Panc1 (cell line): ENCODE measurements at regions not wholly inside any gene's neighbourhood (a gene's known extent, or its start where the extent isn't known, plus 50 kb on each side); places are given as distances from the start of the nearest gene placed in this dataset.
A peak's percentile ranks its signal among the peaks of the same experiment; 100 is the strongest.

Experiments used
- ATAC-seq: fragments of 200-7000 bp; cut with Tn5 transposase; 2 replicates; pipeline ENCODE4 v1.9.1; 2020; ENCODE audit warnings: mild to moderate bottlenecking, moderate library complexity
- BruUV-seq: library from RNA; stranded (reverse); fragments of 400-500 nt; replicated peaks from 2 replicates; lab custom pipeline; 2021; lab: Mats Ljungman, UMichigan
- CTCF ChIA-PET: fragments of 300-600 bp; sonication (Branson Sonifier 250); formaldehyde crosslinking; loops from one replicate; lab custom pipeline; 2022; ENCODE audit warnings: antibody characterized with exemption; lab: Charles Lee
- POLR2A ChIA-PET: fragments of 300-600 bp; sonication (Branson Sonifier 250); formaldehyde crosslinking; loops from one replicate; lab custom pipeline; 2022; ENCODE audit warnings: antibody characterized with exemption; lab: Charles Lee
- DNase-seq: peaks from one replicate; pipeline ENCODE4 v3.0.0-alpha.2; 2010; ENCODE audit warnings: low read depth, low spot score
- H3K27ac ChIP-seq: 2 replicates; pipeline ENCODE4 v1.5.1; 2011; ENCODE audit warnings: mild to moderate bottlenecking, low read length, inconsistent platforms
- H3K27me3 ChIP-seq: fragments of 200-500 bp; sonication (Bioruptor generic); 2 replicates; pipeline ENCODE4 v1.6.0; 2014; ENCODE audit warnings: low read length, inconsistent platforms; ENCODE audit not compliant: control insufficient read depth, insufficient read depth
- H3K36me3 ChIP-seq: fragments of 200-500 bp; sonication (Bioruptor generic); 2 replicates; pipeline ENCODE4 v1.5.1; 2014; ENCODE audit warnings: inconsistent platforms, mild to moderate bottlenecking, low read length, moderate library complexity; ENCODE audit not compliant: control insufficient read depth, insufficient read depth
- H3K4me1 ChIP-seq: 2 replicates; pipeline ENCODE4 v1.5.1; 2011; ENCODE audit warnings: inconsistent platforms, mild to moderate bottlenecking, low read length, moderate library complexity; ENCODE audit not compliant: control insufficient read depth, insufficient read depth
- H3K4me3 ChIP-seq, 2 experiments: 2 replicates each; pipeline ENCODE4 v1.5.1; 2011 to 2012; ENCODE audit warnings: low read depth in 2 of 2, low read length in 2 of 2, mild to moderate bottlenecking in 2 of 2, inconsistent platforms in 1 of 2, moderate library complexity in 1 of 2
- H3K9me3 ChIP-seq: fragments of 200-500 bp; sonication (Bioruptor generic); 2 replicates; pipeline ENCODE4 v1.5.1; 2014; ENCODE audit warnings: low read depth, mild to moderate bottlenecking, inconsistent platforms, low read length, moderate library complexity; ENCODE audit not compliant: control insufficient read depth, insufficient read depth
- CTCF ChIP-seq: fragments of 450-650 bp; IDR thresholded peaks from 2 replicates; pipeline ENCODE4 v1.5.1; 2017; ENCODE audit warnings: mild to moderate bottlenecking
- POLR2AphosphoS5 ChIP-seq: IDR thresholded peaks from 2 replicates; pipeline ENCODE4 v1.6.1; 2012; ENCODE audit warnings: mild to moderate bottlenecking, low read depth, low read length, moderate library complexity
- SIN3A ChIP-seq: IDR thresholded peaks from 2 replicates; pipeline ENCODE4 v1.6.1; 2012; ENCODE audit warnings: low read depth, mild to moderate bottlenecking, low read length, moderate library complexity, borderline replicate concordance; ENCODE audit not compliant: insufficient read depth
- TCF7L2 ChIP-seq: IDR thresholded peaks from 2 replicates; pipeline ENCODE4 v1.6.1; 2011; ENCODE audit warnings: mild to moderate bottlenecking, low read depth, low read length, inconsistent platforms
- in situ Hi-C: cut with HindIII; loops from 2 replicates; pipeline ENCODE4 v1.10.0; 2016; ENCODE audit warnings: low sequenced_read_pairs, low pct_unique_long_range_greater_than_20kb
- intact Hi-C: fragments of 100-400 bp; cut with micrococcal nuclease; formaldehyde crosslinking; loops from one replicate; pipeline ENCODE4 v1.10.0; 2022; ENCODE audit not compliant: unreplicated experiment
- TF ChIP-seq, protein P1 (sequence below), 2 experiments: IDR thresholded peaks; 2 replicates each; pipeline ENCODE4 v1.6.1; 2011 to 2012; ENCODE audit warnings: low read depth in 2 of 2, control low read depth in 1 of 2, low read length in 1 of 2, mild to moderate bottlenecking in 1 of 2, moderate library complexity in 1 of 2; ENCODE audit not compliant: insufficient read depth in 1 of 2

- Histone ChIP-seq H3K9me3 (no peaks in the 10 kb centered on the region), H3K27ac (no peak overlapping the region), H3K27me3 (0 out of 2 replicates have a peak, but pooled peaks cover 2% of the 10 kb centered on the region), H3K4me3 (no peak overlapping the region), H3K4me1 (no peaks in the 10 kb centered on the region), H3K36me3 (no peaks in the 10 kb centered on the region)
- TF ChIP-seq SIN3A (no peak), CTCF (peak; percentile 12; the same call in 1 of the 2 replicates)
- ATAC-seq, result no peak
- intact Hi-C loops, result no loop called here
- BruUV-seq, result no TSS peak
- CTCF ChIA-PET, result no interaction called here
- no peak for DNase-seq
- in situ Hi-C loops, result no loop called here
- POLR2A ChIA-PET, result no interaction called here
Observed at GRCh38 chr7:24125765-24126164, 158.2 kb upstream of the NPY start.

GRCh38 chr7:24127930-24128329, 156.1 kb upstream of the NPY start:
- intact Hi-C loops (no loop called here), in situ Hi-C loops (no loop called here)
- no peak for TF ChIP-seq CTCF
- TF ChIP-seq SIN3A, result no peak
- TF ChIP-seq TCF7L2, result no peak
- H3K27ac ChIP-seq, result no peak overlapping the region
- BruUV-seq, result no TSS peak
- DNase-seq, result no peak
- no peak for ATAC-seq
- H3K36me3 ChIP-seq, result no peaks in the 10 kb centered on the region
- ChIA-PET CTCF (no interaction called here), POLR2A (no interaction called here)
- 0 out of 2 replicates have a peak, but pooled peaks cover 5% of the 10 kb centered on the region for H3K27me3 ChIP-seq
- no peaks in the 10 kb centered on the region for H3K9me3 ChIP-seq
- H3K4me1 ChIP-seq, result no peaks in the 10 kb centered on the region
- H3K4me3 ChIP-seq, result no peak overlapping the region

GRCh38 chr7:24129597-24129996, 154.4 kb upstream of the NPY start:
- Histone ChIP-seq H3K9me3 (no peaks in the 10 kb centered on the region), H3K36me3 (no peaks in the 10 kb centered on the region), H3K4me1 (no peaks in the 10 kb centered on the region), H3K27me3 (0 out of 2 replicates have a peak, but pooled peaks cover 6% of the 10 kb centered on the region), H3K4me3 (no peak overlapping the region), H3K27ac (no peak overlapping the region)
- ChIA-PET POLR2A (no interaction called here), CTCF (no interaction called here)
- BruUV-seq, result no TSS peak
- TF ChIP-seq TCF7L2 (no peak), SIN3A (no peak), CTCF (no peak), POLR2AphosphoS5 (no peak)
- TF ChIP-seq, protein P1, sequence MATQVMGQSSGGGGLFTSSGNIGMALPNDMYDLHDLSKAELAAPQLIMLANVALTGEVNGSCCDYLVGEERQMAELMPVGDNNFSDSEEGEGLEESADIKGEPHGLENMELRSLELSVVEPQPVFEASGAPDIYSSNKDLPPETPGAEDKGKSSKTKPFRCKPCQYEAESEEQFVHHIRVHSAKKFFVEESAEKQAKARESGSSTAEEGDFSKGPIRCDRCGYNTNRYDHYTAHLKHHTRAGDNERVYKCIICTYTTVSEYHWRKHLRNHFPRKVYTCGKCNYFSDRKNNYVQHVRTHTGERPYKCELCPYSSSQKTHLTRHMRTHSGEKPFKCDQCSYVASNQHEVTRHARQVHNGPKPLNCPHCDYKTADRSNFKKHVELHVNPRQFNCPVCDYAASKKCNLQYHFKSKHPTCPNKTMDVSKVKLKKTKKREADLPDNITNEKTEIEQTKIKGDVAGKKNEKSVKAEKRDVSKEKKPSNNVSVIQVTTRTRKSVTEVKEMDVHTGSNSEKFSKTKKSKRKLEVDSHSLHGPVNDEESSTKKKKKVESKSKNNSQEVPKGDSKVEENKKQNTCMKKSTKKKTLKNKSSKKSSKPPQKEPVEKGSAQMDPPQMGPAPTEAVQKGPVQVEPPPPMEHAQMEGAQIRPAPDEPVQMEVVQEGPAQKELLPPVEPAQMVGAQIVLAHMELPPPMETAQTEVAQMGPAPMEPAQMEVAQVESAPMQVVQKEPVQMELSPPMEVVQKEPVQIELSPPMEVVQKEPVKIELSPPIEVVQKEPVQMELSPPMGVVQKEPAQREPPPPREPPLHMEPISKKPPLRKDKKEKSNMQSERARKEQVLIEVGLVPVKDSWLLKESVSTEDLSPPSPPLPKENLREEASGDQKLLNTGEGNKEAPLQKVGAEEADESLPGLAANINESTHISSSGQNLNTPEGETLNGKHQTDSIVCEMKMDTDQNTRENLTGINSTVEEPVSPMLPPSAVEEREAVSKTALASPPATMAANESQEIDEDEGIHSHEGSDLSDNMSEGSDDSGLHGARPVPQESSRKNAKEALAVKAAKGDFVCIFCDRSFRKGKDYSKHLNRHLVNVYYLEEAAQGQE (IDR thresholded peaks at IDR 0.05; ENCODE audit: insufficient read depth in 1 of 2, low read depth in 2 of 2, low read length in 1 of 2), result no peak
- in situ Hi-C loops, result no loop called here
- DNase-seq (no peak), ATAC-seq (no peak)
- intact Hi-C loops, result no loop called here
